ENCODE measurements at regions not wholly inside any gene's neighbourhood (a gene's known extent, or its start where the extent isn't known, plus 50 kb on each side); places are given as distances from the start of the nearest gene placed in this dataset.

- DNase-seq: no peak
Measured at GRCh38 chr22:48585916-48586798, 1241.5 kb downstream of the BRD1 start.

- no peak for DNase-seq
Measured at GRCh38 chr22:48584170-48584569, 1243.5 kb downstream of the BRD1 start.

- DNase-seq: no peak
Measured at GRCh38 chr22:48581796-48582469, 1245.7 kb downstream of the BRD1 start.

GRCh38 chr22:48581205-48581766 is 1246.4 kb downstream of the BRD1 start:
- DNase-seq: no peak

- DNase-seq: no peak
Measured at GRCh38 chr22:48580481-48580970, 1247.1 kb downstream of the BRD1 start.

- DNase-seq: no peak
Measured at GRCh38 chr22:48579928-48580309, 1247.8 kb downstream of the BRD1 start.

- DNase-seq: no peak
Measured at GRCh38 chr22:48579043-48579927, 1248.4 kb downstream of the BRD1 start.

- no peak for DNase-seq
Measured at GRCh38 chr22:48578138-48579042, 1249.3 kb downstream of the BRD1 start.

GRCh38 chr22:48577691-48578090 is 1250.0 kb downstream of the BRD1 start:
- no peak for DNase-seq

- no peak for DNase-seq
Measured at GRCh38 chr22:48577014-48577690, 1250.5 kb downstream of the BRD1 start.

- DNase-seq: peak; percentile 57
Measured at GRCh38 chr22:48576333-48577013, 1251.2 kb downstream of the BRD1 start.

GRCh38 chr22:48575618-48576332 is 1251.9 kb downstream of the BRD1 start:
- no peak for DNase-seq

- DNase-seq: peak; percentile 62
Measured at GRCh38 chr22:48574776-48575617, 1252.7 kb downstream of the BRD1 start.

- DNase-seq: no peak
Measured at GRCh38 chr22:48573766-48574165, 1253.9 kb downstream of the BRD1 start.

GRCh38 chr22:48572951-48573350 is 1254.7 kb downstream of the BRD1 start:
- DNase-seq: no peak

GRCh38 chr22:48570912-48571311 is 1256.8 kb downstream of the BRD1 start:
- no peak for DNase-seq

GRCh38 chr22:48569476-48570233 is 1258.0 kb downstream of the BRD1 start:
- DNase-seq: no peak

Measured in 8988T (cell line).